GM19351 (cell line): ENCODE measurements at regions not wholly inside any gene's neighbourhood (a gene's known extent, or its start where the extent isn't known, plus 50 kb on each side); places are given as distances from the start of the nearest gene placed in this dataset.

Experiments
- ATAC-seq: cut with Tn5 transposase; IDR thresholded peaks from one replicate; pipeline ENCODE4 v1.9.1; 2021; ENCODE audit warnings: mild to moderate bottlenecking, moderate library complexity; ENCODE audit not compliant: unreplicated experiment

DNA sequence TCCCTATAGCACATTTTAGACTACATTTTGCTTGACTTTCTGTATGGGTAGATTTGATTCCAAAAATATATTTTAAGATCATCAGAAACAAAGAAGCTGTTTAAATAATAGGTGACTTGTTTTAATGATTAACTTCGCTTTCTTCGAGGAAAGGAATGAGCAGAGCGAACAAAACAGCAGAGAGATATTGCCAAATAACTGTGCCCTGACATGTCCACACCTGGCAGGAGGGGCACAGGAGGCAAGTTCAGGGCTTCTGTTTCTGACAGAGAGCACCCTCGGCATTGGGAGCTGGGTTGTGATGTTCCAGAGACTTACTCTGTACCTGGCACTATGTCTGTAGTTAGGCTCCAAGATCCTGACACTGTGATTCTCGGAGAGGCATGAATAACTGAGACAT is 155.7 kb upstream of the SASH1 start:
- ATAC-seq: no peak

DNA sequence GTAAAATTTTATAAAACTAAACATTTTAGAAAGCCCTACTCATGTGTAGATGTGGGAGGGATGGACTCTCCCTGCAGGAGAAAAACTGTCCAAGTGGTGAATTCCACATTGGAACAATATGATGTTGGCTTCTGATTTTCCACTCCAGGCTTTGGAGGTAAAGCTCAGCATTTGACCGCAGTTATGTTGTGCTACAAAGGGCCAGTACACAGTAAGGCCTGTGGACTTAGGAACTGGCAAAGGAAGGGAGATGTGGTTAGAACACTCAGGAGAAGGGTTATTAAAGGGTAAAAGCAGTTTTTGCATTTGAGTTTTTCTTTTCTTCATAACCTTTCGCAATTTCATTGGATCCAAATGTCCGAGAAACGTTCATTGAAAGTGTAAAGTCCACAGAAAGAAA is 150.3 kb upstream of the SASH1 start:
- ATAC-seq: no peak

DNA sequence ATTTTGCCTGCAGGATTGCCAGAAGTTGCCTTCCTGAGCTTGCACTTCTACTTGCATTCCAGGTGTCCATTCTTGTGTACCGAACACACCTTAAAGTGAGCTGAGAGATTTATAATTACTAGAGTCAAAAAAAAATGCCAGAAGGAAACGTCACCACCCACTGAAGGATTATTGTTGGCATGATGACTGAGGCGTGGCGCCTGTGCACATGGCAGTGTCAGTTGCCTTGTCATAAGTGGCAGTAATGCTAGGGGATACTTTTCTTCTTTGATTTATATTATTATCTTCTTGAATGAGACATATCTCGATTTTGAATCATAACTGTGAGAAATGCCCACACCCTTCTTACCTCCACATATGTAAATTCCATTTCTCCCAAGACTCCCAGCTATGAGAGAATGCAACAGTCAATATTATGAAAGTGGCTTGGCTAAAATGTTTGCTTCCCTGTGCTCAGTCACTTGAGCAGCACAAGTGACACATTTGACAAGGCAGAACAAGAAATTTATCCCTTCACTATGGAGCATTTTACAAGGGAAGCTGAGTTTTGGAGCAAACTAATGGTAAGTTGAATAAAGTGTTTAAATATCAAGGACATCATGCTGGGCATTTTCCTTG is 149.5 kb upstream of the SASH1 start:
- no peak for ATAC-seq

DNA sequence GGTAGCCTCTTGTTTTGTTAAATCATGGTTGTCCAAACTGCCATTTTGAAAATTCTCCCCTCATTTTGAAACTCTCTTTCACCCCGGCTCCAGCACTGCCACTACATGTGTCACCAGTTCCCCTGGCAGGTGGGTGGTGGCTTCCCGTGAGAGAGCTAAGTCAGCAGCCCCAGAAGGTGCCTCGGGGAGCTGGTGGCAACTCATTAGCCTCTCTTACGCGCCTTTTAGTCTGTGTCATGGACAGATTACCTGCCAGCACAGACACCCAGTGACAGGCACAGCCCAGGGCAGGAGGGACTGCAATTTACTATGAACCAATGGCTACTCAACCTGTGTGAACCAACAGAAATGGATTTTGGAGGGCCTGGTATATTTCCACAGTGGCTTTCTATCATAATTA is 147.1 kb upstream of the SASH1 start:
- ATAC-seq: no peak

DNA sequence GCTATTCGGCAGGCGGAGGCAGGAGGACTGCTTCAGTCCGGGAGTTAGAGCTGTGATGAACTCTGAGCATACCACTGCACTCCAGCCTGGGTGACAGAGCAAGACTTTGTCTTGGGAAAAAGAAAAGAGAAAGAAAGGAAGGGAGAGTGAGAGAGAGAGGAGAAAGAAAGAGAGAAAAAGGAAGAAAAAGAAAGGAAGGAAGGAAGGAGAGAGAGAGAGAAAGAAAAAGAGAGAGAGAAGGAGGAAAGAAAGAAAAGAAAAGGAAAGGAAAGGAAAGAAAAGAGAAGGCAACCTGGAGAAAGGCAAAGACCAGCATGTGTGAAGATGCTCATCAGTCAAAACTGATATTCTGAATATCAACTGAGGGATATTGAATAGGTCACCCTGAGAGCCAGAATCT is 143.1 kb upstream of the SASH1 start:
- no peak for ATAC-seq

DNA sequence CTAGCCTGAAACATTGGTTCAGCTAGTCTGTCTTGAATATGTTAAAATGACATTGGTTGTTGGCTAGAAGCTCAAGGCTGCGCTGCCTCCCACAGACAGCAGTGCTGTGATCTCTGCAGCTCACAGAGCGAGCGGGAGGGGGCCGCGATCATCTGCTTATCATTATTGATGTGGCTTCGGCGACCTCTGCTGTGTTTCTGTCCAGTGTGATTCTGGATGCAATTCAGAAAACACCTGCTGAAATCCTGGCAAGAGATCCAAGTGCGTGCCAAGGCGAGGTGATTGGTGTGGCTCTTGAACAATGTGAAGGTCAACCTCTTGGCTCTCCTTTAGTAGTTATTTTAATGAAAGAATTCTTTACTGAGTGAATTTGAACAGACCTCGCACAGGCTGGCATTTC is 142.3 kb upstream of the SASH1 start:
- ATAC-seq: no peak

DNA sequence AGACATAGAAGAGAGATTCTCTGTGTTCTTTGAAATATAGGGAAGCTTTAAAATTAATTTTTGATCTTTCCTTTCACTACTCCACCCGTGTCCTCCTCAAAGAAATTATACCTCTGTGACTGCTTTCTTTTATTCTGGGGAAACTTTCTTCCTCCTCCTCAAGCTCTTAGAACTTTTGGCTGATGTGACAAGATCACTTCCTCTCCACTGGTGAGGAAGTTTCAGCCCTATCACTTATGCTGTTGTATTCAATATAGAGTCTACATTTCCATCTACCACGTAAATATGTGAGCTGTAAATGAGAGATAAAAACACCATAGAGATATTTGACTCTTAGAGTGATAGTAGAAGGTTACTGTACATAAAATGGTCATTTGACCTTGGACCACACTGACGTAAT is 141.9 kb upstream of the SASH1 start:
- no peak for ATAC-seq

DNA sequence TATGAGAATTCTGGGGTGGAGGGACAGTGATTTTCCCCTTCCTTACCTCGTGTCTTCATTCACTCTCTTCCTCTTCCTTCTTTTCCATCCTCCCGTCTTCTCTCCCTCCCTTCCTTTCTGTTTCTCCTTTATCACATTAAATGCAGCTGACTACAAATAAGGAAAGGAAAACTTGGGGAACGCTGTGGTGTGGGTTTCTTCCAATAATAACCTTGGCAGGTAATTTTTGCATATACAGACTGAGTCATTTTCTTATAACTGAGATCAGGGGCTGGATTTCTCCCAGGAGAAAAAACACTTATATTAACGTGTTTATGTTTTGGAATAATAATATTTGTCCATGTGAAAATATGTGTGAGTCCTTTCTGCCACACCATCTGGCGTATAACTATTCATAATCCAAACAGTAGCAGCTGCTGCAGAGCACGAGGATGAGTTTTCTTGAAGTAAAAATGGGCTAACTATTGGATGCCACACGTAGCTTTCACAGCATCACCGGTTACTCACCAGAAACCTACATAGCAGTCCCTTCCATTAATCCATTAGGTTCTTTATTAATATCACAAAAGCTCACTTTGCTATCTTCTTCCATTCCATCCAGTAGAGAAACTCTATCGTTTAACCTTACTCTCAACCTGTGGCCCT is 139.2 kb upstream of the SASH1 start:
- no peak for ATAC-seq

DNA sequence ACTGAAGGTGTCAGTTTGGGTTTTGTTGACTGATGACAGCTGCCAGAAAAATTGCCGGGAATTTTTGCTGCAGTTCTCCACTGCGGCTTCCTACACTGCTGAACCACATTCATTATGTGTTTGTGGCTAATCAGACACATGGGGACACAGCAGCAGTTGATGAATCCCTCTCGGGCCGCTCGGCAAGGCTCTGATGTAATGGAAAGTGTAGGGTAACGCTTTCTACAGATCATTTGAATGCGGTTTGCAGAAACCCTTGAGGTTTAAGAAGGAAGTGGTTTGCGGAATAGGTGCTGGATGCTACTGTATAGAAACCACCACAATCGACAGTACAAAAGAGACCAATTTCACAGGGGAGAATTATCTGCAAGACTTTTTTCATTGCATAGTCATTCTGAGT is 138.7 kb upstream of the SASH1 start:
- ATAC-seq: peak; percentile 98

DNA sequence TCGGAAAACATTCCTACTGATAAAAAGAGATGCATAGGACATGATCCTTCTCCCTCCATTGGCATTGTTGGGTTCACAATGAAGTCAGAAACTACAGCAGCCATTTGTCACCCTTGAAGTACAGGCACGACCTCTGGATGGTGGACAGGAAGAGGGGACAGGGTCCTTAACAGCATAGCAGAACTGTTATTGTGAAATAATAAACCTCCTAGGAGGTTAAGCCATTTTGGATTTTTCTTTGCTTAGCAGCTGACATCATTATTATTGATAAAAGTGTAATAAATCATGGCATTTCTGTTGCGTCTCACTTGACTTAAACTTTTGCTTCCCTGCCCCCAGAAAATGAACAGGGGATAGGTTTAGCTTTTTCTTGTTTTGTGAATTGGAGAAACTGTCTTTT is 134.3 kb upstream of the SASH1 start:
- ATAC-seq: no peak

DNA sequence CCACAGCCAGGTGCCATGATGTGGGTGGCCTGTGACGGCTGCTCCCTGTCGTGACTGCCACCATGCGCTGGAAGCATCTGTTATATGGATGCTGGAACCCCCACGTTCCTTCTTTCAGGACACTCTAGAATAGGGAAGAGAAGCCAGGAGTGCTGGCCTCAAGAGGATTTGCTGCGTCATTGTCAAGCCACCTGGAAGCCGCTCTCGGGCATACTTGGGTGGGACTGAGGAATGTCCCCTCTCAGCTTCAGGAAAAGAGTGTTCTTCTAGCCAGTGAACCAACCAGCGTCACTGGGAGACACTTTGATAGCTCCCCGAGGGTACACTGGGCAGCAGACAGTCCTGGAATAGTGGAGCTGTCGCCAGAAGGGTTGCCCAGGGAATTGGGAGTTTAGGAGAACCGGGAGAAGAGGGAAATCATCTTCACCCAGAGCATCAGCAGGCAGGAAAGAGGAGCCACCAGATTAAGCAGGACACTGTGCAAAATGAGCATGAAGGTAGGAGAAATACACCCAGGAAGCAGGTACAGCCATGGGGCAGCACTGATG is 130.8 kb upstream of the SASH1 start:
- no peak for ATAC-seq

DNA sequence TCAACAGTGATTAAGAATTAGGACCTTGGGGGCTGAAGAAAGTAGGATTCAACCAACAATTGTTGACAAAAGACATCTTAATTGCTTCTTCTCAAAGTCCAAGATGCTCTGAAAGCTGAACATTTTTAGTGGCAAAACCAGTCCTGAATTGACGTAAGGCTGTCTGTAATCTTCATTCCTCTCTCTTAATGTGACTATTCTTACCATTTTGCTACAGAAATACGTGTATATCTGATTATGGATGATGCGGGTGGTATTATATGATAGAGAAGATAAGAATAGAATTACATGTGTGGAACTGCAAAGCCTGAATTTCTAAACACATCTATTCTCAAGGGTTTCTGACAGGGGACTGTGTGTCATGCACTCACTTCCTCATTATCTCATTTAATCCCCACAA is 130.3 kb upstream of the SASH1 start:
- ATAC-seq: no peak

DNA sequence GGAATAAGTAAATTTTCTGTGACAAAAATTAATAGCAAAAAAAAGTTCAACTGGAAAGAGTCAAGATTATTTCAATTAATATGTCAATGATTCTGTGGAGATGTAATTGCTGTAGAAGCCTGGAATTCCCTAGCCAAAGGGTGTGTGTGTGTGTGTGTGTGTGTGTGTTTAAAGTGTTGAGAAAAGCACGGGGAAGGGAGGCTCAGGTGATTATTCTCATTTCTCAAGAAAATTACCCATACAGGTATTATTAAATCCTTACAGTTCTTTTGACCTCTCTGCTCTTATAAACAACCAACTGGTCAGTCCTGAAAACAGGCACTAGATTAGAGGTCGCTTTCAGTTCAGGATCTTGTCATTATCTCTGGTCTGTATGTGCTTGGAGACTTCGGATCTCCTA is 129.3 kb upstream of the SASH1 start:
- no peak for ATAC-seq

DNA sequence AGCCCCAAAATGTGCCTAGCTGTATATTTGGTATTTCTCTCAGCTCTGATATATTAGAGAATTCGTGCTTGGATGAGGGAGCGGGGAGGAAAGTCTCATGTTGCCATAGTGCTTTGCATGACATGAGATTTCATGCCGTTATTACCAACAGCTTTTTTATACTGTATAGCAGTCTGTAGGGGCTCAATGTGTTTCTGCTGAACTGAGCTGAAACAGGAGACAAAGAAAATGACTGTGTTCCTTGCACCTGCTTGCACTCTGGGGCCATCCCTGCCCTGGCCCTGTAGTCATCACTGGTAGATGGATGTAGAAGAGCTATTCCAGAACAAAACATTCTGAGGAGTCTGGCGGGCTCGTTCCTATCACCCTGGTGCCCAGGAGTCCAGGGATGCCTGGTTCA is 128.0 kb upstream of the SASH1 start:
- ATAC-seq: no peak

DNA sequence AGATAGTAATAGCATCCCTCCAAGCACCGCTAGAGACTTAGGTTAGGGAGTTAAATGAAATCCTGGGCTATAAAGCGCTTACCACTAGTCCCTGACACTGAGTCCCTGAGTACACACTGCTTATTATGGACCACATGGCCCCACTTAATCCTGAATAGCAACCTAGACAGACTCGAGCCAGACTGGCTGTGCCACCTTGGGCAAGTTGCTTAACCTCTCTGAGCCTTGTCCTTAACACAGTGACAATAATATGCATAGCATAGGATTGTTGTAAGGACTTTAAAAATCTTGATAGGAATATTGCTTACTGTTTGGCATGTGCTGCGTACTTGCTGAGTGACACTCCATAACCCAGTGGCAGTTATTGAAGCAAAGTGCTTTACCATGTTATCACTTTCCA is 125.6 kb upstream of the SASH1 start:
- no peak for ATAC-seq

DNA sequence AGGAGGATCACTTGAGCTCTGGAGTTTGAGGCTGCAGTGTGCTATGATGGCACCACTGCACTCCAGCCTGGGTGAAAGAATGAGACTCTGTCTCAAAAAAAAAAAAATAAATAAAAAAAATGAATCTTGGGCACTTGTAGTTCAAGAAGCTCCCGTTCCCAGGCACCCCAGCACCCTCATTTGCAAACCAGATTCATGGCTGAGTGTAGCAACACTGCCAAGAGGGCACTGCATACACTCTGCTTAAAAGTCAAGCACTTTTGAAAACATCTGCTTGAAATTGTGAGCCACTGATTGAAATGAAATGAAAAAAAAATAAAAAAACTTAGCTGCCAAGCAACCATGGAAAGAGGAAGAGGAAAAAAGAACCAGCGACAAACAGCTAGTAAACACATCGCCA is 124.7 kb upstream of the SASH1 start:
- no peak for ATAC-seq

DNA sequence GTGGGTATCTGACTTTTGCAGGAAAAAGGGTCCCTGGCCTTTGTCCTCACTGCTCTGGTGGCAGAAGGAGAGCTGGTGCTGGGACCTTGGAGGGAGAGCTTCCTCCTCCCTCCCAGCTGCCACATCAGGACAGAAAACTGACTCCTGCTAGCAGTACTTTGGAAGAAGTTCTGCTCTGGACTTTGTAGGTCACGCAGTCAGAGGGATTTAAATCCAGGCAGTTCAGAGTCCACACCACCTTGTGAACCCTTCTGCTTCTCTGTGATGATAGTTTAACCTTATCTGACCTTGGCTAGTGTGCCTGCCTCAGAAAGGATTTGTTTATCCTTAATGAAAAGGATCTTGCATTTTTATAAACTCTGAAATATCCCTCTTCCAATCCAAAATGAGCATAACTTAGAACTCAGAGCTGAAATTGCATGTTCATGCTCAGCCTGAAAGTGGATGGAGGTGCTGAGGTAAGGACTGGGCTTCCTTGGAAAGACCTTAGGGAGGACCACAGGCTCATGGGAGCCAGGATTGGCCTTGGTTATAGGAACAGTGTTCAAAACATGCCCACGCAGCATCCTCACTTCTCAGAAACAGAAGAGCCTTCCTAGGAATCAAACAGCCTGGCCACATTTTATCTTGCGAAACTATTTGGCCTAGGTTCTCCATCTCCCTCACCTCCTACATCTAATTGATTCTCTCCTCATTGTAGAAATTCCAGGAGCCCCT is 123.9 kb upstream of the SASH1 start:
- ATAC-seq: no peak

DNA sequence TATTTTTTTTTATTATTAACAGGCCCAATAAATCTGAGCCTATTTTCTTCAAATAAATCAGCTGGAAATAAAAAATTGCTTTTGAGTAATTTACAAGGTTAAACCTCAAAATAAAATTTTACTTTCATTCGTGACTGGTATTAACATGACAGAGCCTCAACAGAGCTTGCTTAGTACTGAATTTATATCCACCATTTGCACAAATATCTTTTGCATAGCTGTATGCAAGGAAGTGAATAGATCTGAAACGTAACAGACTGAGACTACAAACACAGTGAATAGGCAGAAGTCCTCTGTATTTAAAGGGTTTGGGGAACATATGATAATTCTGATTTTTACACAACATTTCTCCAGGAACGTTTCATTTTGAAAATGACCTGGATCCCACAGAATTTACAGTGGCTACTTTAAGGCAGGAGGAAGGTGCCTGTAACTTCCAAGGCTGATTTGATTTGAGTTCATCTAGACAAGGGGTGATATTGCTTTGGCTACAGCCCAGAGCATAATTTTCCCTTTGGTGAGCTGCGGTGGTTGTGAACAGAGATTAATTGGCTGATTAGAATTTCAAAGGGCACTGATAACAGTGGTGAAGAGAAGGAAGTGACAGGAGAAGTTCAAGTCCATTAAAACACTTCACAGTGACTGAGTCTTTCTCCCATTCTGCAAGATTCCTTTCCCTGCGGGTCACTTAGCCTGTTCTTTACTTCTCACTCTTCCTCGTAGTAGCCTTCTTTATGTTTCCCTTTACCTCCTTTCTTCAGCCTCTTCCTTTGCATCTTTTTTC is 121.2 kb upstream of the SASH1 start:
- ATAC-seq: no peak

DNA sequence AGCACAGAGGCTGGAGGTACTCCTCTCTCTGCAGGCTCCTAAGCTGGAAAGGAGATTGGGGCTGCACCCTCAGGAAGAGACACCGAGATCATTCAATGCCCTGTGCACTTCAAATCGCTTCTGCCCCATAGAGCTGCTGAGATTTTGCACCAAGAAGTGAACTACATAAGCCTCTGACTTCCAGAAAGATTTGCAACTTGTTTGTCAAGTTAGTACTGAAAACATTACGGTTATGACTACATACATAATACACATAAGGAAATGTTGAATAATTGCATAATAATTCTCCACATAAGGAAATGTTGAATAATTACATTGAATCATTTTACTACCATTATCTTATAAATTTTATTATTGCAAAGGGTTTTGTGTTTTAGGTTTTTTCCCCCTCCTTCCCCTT is 120.3 kb upstream of the SASH1 start:
- ATAC-seq: no peak

DNA sequence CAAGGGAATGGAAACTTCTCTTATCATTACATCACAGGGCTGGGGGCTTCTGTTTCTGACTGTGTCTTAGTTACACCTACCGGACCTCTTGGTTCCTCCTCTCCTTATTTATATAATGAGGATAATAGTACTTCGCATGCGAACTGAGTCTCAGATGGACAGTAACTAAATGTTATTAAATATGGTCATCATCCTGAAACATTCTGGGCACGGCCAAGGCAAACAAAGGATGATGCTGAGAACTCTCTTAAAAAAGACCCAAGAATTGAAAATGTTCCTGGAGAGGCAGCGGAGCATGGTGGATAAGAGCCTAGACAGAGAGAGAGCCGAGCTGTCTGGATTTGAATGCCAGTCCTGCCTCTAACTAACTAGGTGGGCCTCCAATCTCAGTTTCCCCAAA is 119.8 kb upstream of the SASH1 start:
- ATAC-seq: no peak

DNA sequence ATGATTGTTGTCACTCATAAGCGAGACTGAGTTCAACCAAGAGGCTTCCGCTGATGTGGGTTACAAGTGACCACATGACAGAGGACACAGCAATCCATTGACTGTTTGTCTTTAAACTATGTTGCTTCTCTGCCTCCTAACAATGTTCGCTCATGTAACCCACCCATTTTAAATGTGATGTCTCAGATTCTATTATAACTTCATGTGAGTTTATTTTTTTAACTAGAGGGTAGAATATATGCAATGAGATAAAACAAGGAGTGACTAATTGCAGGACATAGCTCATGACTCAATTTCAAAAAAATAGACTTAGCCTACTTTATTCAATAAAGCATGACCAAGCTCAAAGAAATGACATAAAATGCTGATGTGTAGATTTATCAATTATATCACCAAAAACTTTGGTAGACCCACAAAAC is 119.2 kb upstream of the SASH1 start:
- ATAC-seq: no peak
